ENCODE measurements at regions not wholly inside any gene's neighbourhood (a gene's known extent, or its start where the extent isn't known, plus 50 kb on each side); places are given as distances from the start of the nearest gene placed in this dataset.

DNA sequence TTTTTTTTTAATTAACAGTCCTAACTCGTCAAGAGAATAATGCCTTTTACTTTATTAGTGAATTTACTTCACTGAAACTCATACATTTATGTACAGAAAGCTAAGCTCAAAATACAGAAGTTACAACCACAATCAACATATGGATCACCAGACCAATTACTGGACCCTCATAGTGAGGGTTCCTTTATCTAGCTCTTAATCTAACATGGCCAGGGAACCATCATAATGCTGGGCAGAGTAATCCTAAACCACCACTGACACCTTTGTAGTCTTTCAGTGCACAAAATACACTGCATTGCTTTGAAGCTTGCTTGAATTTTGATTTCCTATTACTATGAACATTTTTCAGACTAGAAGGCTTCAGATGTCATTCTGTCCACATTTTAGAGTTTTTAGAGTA, 1406.6 kb upstream of the PCDH9 start:
- TF ChIP-seq, protein P1, sequence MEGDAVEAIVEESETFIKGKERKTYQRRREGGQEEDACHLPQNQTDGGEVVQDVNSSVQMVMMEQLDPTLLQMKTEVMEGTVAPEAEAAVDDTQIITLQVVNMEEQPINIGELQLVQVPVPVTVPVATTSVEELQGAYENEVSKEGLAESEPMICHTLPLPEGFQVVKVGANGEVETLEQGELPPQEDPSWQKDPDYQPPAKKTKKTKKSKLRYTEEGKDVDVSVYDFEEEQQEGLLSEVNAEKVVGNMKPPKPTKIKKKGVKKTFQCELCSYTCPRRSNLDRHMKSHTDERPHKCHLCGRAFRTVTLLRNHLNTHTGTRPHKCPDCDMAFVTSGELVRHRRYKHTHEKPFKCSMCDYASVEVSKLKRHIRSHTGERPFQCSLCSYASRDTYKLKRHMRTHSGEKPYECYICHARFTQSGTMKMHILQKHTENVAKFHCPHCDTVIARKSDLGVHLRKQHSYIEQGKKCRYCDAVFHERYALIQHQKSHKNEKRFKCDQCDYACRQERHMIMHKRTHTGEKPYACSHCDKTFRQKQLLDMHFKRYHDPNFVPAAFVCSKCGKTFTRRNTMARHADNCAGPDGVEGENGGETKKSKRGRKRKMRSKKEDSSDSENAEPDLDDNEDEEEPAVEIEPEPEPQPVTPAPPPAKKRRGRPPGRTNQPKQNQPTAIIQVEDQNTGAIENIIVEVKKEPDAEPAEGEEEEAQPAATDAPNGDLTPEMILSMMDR (IDR thresholded peaks at IDR 0.05; ENCODE audit: low read depth, low read length, poor library complexity, severe bottlenecking): no peak
- TF ChIP-seq EZH2phosphoT487 (IDR thresholded peaks at IDR 0.05; ENCODE audit: borderline replicate concordance, low read length): no peak

Measured in DOHH2 (cell line).